Left forelimb (tissue), 1 donor: ENCODE measurements at regions not wholly inside any gene's neighbourhood (a gene's known extent, or its start where the extent isn't known, plus 50 kb on each side); places are given as distances from the start of the nearest gene placed in this dataset.
"Not testable (repeated sequence)": the region's sequence is repeated elsewhere in the genome, so short reads cannot be mapped to it uniquely, and the experiment has no call there.

ENCODE experiments used
- DNase-seq: peaks from one replicate; pipeline ENCODE4 v3.0.0-alpha.2; 2018; ENCODE audit warnings: low spot score

DNA sequence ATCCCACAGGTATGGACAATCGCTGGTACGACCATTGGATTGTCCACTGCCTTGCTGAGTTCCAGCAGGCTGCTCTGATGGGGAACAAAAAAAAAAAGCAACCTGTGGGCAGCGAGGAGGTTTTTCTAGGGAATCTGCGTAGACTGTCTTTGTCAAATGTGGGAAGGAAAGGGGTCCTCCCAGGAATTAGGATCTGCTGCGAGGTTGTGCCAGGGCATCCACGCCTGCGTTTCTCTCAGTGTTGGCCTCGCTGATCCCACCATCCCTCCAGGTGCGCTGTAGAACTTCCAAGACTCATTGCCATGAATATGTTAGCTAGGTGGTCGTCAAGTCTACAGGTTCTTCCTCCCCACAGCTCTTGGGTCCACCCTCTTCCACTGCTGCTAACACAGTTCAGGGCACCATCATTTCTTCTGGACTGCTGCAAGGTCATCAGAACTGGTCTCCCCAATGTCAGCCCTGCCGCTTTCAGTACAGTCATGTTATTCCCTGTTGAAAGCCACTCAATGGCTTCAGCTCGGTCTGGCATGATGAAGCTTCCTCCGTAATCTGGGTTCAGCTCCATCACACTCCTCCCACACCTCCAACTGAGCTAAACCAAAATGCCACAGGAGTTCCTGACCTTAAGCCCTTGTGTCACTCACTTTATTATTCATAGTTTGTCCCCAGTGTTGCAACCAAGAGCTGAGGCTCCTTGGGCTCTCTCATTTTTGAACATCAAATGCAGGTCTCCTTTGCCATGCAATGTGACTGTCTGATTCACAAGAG lies 79.5 kb upstream of the DMRT1 start:
- no peak for DNase-seq

- DNase-seq: no peak
These were observed 77.8 kb upstream of the DMRT1 start for GRCh38 chr9:763692-764091.

GRCh38 chr9:764105-764524 lies 77.4 kb upstream of the DMRT1 start:
- no peak for DNase-seq

DNA sequence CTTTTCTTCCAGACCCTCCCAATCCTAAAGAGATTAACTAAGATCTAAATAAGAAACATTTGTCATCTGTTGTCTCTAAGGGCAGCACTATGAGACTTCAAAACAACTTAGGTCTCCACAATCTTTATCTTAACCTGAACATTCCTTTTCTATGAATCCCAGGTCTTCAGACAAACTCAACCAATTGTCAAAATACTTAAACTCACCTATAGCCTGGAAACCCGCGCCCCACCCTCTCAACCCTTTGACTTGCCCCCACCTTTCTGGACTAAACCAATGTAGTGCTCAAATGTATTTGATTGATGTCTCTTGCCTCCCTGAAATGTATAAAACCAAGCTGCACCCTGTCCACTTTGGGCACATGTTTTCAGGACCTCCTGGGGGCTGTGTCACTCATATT lies 76.5 kb upstream of the DMRT1 start:
- DNase-seq: no peak

GRCh38 chr9:767061-767561 lies 74.4 kb upstream of the DMRT1 start:
- DNase-seq: not testable (repeated sequence)

GRCh38 chr9:776086-776485 lies 65.4 kb upstream of the DMRT1 start:
- DNase-seq: no peak

GRCh38 chr9:777978-778377 lies 63.5 kb upstream of the DMRT1 start:
- no peak for DNase-seq

DNA sequence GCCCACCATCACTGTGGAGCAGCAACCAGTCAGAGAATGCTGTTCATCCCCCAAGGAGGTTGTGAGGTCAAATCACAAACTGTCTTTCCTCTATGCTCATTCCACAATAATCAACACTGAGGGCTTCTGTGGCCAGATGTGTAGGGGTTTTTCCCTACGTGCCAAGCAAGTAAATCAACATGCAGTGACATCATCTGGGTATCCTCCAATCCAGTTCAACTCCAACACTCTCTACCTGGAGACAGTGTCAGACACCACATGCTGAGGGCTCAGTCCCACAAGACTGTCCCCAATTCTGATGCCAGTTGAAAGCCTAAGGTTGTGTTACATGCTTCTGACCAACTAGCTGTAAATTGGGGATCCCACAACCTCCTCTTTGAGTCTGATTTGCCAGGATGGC lies 57.3 kb upstream of the DMRT1 start:
- DNase-seq: no peak

DNA sequence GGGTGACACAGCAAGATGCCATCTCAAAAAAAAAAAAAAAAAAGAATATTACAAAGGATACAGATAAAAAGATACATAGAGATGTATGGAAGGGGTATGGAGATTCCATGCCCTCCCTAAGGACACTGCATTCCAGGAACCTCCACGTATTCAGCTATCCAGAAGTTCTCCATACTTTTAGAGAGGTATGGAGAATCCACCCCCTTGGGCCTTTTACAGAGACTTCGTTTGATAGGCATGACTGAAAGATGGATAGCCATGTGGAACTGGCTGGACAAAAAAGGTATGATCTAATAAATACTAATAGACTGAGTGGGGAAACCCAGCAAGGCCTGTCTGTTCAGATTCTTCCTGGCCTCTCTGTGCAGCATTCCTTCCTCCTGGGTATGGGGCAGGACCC lies 56.6 kb upstream of the DMRT1 start:
- DNase-seq: no peak

GRCh38 chr9:785997-786396 lies 55.5 kb upstream of the DMRT1 start:
- no peak for DNase-seq

- DNase-seq: no peak
These were observed 55.1 kb upstream of the DMRT1 start for GRCh38 chr9:786405-786804.

DNA sequence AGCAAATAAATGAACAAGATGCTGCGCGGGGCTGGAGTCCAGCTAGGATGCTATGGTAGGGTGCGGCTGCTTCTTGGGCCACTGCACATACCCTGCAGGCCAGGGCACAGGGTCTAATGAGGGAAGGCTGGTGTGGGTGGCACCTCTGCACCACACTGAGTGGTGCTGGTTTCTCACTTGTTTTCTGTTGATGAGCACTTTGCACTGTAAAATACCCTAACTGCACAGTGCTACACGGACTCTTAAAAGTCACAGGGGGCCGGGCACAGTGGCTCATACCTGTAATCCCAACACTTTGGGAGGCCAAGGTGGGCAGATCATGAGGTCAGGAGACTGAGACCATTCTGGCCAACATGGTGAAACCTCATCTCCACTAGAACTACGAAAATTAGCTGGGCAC lies 52.7 kb upstream of the DMRT1 start:
- DNase-seq: no peak
